ENCODE measurements at regions not wholly inside any gene's neighbourhood (a gene's known extent, or its start where the extent isn't known, plus 50 kb on each side); places are given as distances from the start of the nearest gene placed in this dataset.

DNA sequence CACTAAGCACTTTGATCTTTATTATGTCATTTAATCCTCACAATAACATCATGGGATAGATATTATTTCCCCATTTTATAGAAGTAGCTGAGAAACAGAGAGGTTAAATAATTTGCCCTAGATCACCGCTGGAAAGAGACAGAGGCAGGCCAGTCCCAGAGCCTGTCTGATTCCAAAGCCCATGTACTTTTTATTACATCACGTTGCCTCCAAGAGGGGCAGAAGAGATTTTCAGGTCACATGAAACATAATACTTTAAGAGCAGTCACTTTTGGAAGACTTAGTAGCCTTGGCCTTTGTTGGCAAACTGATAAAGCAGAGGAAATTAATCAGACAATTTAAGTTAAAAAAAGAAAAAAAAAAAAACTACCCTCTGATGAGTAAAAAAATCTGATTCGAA is 200.2 kb upstream of the ARHGAP20 start:
- DNase-seq (ENCODE audit: low spot score), result no peak
- TF ChIP-seq, protein P1, sequence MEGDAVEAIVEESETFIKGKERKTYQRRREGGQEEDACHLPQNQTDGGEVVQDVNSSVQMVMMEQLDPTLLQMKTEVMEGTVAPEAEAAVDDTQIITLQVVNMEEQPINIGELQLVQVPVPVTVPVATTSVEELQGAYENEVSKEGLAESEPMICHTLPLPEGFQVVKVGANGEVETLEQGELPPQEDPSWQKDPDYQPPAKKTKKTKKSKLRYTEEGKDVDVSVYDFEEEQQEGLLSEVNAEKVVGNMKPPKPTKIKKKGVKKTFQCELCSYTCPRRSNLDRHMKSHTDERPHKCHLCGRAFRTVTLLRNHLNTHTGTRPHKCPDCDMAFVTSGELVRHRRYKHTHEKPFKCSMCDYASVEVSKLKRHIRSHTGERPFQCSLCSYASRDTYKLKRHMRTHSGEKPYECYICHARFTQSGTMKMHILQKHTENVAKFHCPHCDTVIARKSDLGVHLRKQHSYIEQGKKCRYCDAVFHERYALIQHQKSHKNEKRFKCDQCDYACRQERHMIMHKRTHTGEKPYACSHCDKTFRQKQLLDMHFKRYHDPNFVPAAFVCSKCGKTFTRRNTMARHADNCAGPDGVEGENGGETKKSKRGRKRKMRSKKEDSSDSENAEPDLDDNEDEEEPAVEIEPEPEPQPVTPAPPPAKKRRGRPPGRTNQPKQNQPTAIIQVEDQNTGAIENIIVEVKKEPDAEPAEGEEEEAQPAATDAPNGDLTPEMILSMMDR (IDR thresholded peaks at IDR 0.05), result no peak
- no peak overlapping the region for H3K4me3 ChIP-seq
- H3K27ac ChIP-seq, result no peak overlapping the region

DNA sequence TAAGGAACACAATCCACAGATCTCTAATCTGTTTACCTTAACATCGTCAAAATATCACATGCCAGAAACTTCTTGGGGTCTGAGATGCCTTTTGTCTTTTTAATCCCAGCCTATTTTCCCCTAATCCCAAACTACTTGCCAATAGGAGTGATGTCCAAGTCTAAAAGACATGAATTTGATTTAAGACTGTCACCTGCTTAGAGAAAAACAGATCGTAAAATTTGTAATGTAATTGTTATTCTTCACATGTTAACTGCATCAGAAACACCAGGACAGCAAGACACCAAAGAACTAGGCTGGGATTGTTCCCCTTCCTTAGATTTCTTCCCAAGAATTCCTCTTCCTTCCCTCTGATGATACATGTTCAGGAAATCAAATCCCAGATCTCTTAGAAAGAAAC is 198.1 kb upstream of the ARHGAP20 start:
- DNase-seq (ENCODE audit: low spot score), result no peak
- H3K27ac ChIP-seq, result no peak overlapping the region
- H3K4me3 ChIP-seq, result no peak overlapping the region
- TF ChIP-seq, protein P1 (IDR thresholded peaks at IDR 0.05), result no peak

DNA sequence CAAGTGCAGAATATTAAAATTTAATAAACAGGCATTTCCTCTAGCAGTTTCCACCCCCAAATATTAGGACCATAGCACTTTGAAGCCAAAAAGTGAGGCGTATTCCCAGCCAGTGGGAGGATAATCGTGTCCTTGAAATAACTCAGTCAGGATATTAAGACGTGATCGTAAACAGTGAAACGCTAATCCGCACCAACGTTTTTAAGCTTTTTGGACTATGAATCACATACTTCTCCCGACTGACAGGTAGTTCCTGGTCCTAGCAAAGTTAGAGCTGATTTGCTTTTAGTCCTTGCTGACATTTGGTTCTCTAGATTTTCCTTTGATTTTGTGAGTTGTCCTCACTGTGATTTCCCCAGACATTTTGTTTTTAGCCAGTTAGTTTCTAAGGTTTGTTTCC is 197.1 kb upstream of the ARHGAP20 start:
- TF ChIP-seq, protein P1 (IDR thresholded peaks at IDR 0.05), result no peak

DNA sequence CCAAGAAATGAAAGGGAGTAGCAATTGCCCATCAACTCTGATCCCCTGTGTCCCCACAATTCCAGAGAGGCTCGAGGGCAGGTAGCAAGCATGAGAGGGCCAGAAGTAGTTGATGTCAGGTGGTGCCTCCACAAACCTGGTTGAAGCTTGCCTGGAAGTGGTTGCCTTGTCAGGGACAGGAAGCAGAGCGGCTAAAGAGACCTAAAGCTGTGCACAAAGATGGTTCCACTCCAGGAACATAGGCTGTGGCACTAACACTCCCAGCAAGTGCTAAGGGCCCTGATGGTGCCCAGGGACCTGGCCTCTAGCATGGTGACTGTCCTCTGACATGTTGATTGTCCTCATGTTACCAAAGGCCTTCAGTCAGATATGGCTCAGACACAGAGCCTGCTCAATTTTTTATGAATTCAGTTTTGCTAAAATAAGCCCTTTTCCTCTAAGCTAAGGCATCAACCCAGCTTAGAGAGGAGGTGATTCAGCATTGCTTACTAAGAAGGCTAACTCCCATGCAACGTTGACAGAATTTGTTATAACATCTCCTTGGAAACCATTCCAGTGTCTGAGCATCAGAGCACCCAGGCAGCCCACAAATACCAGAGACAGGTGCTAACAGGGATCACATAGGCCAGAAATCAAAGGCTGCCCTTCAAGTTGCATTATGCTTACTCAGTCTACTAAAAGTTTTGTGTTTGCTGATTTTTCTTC is 196.3 kb upstream of the ARHGAP20 start:
- no peak overlapping the region for H3K27ac ChIP-seq

More for the DNA sequence above, 197.1 kb upstream of the ARHGAP20 start:
- no peak for DNase-seq (ENCODE audit: low spot score)
- Histone ChIP-seq H3K4me3 (no peak overlapping the region), H3K27ac (no peak overlapping the region)

DNA sequence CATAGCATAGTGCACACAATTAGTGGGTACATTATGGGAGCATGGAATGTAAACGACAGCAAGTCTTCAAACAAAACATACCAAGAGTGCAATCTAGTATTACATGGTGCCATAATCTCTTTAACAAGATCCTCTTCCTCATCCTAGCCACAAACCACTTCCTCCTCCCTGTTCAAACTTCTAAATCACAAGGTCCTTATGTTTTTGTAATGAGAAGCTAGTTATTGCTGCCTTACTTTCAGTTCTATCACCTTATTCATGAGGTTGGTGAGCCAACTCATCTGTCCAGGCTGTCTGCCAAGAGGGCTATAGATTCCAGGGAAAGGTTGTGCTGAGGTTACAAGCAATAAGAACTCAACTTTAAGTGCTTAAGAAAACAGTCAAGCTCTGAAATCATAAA is 195.4 kb upstream of the ARHGAP20 start:
- Histone ChIP-seq H3K4me3 (no peak overlapping the region), H3K27ac (no peak overlapping the region)
- TF ChIP-seq, protein P1 (IDR thresholded peaks at IDR 0.05), result no peak
- no peak for DNase-seq (ENCODE audit: low spot score)

More for the DNA sequence above, 196.3 kb upstream of the ARHGAP20 start:
- TF ChIP-seq, protein P1 (IDR thresholded peaks at IDR 0.05), result no peak
- no peak overlapping the region for H3K4me3 ChIP-seq
- no peak for DNase-seq (ENCODE audit: low spot score)

DNA sequence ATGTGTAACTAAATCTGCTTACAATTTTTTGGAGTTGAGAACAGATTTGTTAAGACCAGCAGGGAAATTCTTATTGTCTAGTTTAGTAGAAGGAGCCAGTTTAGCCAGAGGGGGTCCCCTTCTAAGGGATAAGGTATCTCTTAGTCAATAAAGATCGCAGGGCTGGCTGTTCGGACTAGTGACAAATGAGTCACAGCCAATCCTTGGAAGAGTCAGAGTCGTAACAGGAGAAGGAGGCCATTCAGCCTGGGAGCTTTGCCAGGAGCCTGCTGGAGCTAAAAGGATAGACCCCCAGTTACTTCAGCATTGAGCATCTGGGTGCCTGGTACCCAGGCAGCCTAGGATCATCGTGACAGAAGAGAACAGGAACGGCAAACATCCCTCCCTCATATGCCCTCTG is 191.6 kb upstream of the ARHGAP20 start:
- TF ChIP-seq, protein P1 (IDR thresholded peaks at IDR 0.05), result no peak
- no peak overlapping the region for H3K27ac ChIP-seq
- DNase-seq (ENCODE audit: low spot score), result no peak
- H3K4me3 ChIP-seq, result no peak overlapping the region

DNA sequence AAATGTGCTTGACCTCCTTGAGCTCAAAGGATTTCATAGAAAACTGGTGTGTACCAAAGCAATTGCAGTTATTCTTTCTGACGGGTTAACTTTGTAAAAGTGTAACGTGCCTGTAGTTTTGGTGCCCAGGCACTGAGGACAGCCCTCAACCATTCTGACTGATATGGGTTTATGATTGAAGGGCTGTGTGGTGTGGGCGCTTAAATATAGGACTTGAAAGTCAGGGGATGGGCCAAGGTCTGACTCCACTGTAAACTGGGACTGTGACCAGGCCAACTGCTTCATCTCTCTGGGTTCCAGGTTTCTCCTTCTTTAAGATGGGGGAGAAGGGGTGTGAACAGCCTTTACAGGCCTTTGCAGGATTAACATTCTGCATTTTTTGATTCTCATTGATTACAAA is 191.1 kb upstream of the ARHGAP20 start:
- DNase-seq (ENCODE audit: low spot score), result no peak
- TF ChIP-seq, protein P1 (IDR thresholded peaks at IDR 0.05), result no peak
- no peak overlapping the region for H3K27ac ChIP-seq
- H3K4me3 ChIP-seq, result no peak overlapping the region

Measured in coronary artery (tissue), 2 donors.